GM21526 (cell line): ENCODE measurements at regions not wholly inside any gene's neighbourhood (a gene's known extent, or its start where the extent isn't known, plus 50 kb on each side); places are given as distances from the start of the nearest gene placed in this dataset.

Experiments used
- ATAC-seq: cut with Tn5 transposase; IDR thresholded peaks from one replicate; pipeline ENCODE4 v1.9.1; 2021; ENCODE audit warnings: moderate library complexity; ENCODE audit not compliant: unreplicated experiment, low FRiP score

GRCh38 chr5:173736923-173737412, 120.5 kb upstream of the BOD1 start:
- ATAC-seq, result peak; percentile 51

- no peak for ATAC-seq
These were observed 123.3 kb upstream of the BOD1 start for GRCh38 chr5:173739741-173740140.

- ATAC-seq, result no peak
These were observed 124.0 kb upstream of the BOD1 start for GRCh38 chr5:173740400-173740799.

GRCh38 chr5:173741087-173741486, 124.6 kb upstream of the BOD1 start:
- no peak for ATAC-seq

- no peak for ATAC-seq
These were observed 125.4 kb upstream of the BOD1 start for GRCh38 chr5:173741729-173742431.

GRCh38 chr5:173742432-173742816, 126.0 kb upstream of the BOD1 start:
- ATAC-seq, result peak; percentile 61

- ATAC-seq, result peak; percentile 42
These were observed 127.3 kb upstream of the BOD1 start for GRCh38 chr5:173743641-173744343.

GRCh38 chr5:173744551-173744950, 128.1 kb upstream of the BOD1 start:
- ATAC-seq, result no peak

GRCh38 chr5:173745123-173745522, 128.7 kb upstream of the BOD1 start:
- ATAC-seq, result peak; percentile 56

GRCh38 chr5:173745557-173745956, 129.1 kb upstream of the BOD1 start:
- no peak for ATAC-seq

- ATAC-seq, result no peak
These were observed 129.7 kb upstream of the BOD1 start for GRCh38 chr5:173746047-173746646.

GRCh38 chr5:173747876-173748275, 131.4 kb upstream of the BOD1 start:
- no peak for ATAC-seq

GRCh38 chr5:173750538-173751265, 134.3 kb upstream of the BOD1 start:
- ATAC-seq, result peak; percentile 65

- no peak for ATAC-seq
These were observed 134.8 kb upstream of the BOD1 start for GRCh38 chr5:173751266-173751600.

- no peak for ATAC-seq
These were observed 135.5 kb upstream of the CPEB4 start for GRCh38 chr5:173752653-173753052.

GRCh38 chr5:173753307-173754168, 134.6 kb upstream of the CPEB4 start:
- ATAC-seq, result no peak

- no peak for ATAC-seq
These were observed 132.8 kb upstream of the CPEB4 start for GRCh38 chr5:173755319-173755718.

- no peak for ATAC-seq
These were observed 130.5 kb upstream of the CPEB4 start for GRCh38 chr5:173757403-173758209.

- no peak for ATAC-seq
These were observed 129.5 kb upstream of the CPEB4 start for GRCh38 chr5:173758676-173759075.
